ENCODE measurements at regions not wholly inside any gene's neighbourhood (a gene's known extent, or its start where the extent isn't known, plus 50 kb on each side); places are given as distances from the start of the nearest gene placed in this dataset.

DNA sequence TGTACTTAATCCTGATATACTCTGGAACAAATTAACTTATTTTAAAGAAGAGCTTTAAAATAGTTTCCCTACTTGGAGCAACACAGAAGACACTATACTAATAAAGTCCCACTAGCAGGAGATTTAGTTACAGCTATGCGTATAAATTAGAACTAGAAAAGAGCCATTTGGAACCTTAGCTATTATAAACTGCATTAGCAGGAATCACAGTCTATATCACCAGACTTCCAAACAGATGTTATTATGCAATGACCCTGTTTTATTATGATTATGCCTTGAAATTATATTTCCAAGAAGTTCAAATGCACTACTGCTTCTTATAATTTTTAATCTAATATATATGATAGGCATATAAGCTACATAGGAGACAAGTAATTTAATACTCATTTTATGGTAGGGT, 95.5 kb upstream of the WDR44 start:
- H3K14ac ChIP-seq (ENCODE audit: insufficient read length), result no peak overlapping the region
- H3K18ac ChIP-seq (ENCODE audit: extremely low read depth, low read length), result no peak overlapping the region
- no peak overlapping the region for H2BK5ac ChIP-seq (ENCODE audit: low read depth, low read length)
- H4K20me1 ChIP-seq (replicated peaks in 1 of 2; ENCODE audit: control insufficient read depth in 1 of 2, insufficient read depth in 2 of 2, low read length in 2 of 2), result no peaks in the 10 kb centered on the region
- FAIRE-seq (no peak), DNase-seq (ENCODE audit: low read depth in 1 of 2, low spot score in 2 of 2) (no peak)
- no peaks in the 10 kb centered on the region for H3K27me3 ChIP-seq (replicated peaks in 1 of 4; ENCODE audit: control insufficient read depth in 3 of 4, extremely low read depth in 1 of 4, insufficient read depth in 3 of 4, low read length in 3 of 4)
- no peak overlapping the region for H3K27ac ChIP-seq (ENCODE audit: low read depth, low read length)
- no peak overlapping the region for H3K23ac ChIP-seq (ENCODE audit: insufficient read length)
- H2AFZ ChIP-seq (ENCODE audit: low read length), result no peak overlapping the region
- no peaks in the 10 kb centered on the region for H3K79me2 ChIP-seq (ENCODE audit: control insufficient read depth in 1 of 2, insufficient read depth in 2 of 2, low read length in 2 of 2)
- no peak overlapping the region for H2BK12ac ChIP-seq (ENCODE audit: low read depth, low read length)
- no peak overlapping the region for H2BK20ac ChIP-seq (ENCODE audit: low read length)
- no peak overlapping the region for H3K56ac ChIP-seq (replicated peaks; ENCODE audit: insufficient read length, low read depth, low read length)
- ChIA-PET POLR2A (ENCODE audit: partially characterized antibody) (no interaction called here), CTCF (ENCODE audit: partially characterized antibody) (interaction anchor here (1.4 to 1.9 kb wide), 2 partner anchors 24 to 254 kb away, joined by 3 to 4 read pairs; no protein-coding TSS in a partner anchor)
- H3K9ac ChIP-seq (replicated peaks in 1 of 4; ENCODE audit: extremely low read depth in 1 of 4, low read depth in 3 of 4, low read length in 3 of 4), result no peak overlapping the region
- no peak overlapping the region for H4K8ac ChIP-seq (ENCODE audit: extremely low read depth, insufficient read depth, low read length)
- no peaks in the 10 kb centered on the region for H3K9me3 ChIP-seq (ENCODE audit: insufficient read depth in 2 of 2, low read depth in 1 of 2, low read length in 1 of 2)
- no peak overlapping the region for H4K91ac ChIP-seq (replicated peaks; ENCODE audit: insufficient read length, low read length)
- H2BK15ac ChIP-seq (ENCODE audit: low read length), result no peak overlapping the region
- WGBS, 2 experiments (ENCODE audit: extremely low coverage in 1 of 2, insufficient coverage in 1 of 2, insufficient read length in 1 of 2, insufficient replicate concordance in 2 of 2, low coverage in 1 of 2, low lambda C conversion rate in 2 of 2, missing lambda C conversion rate in 1 of 2), result 88% methylated on average over 1 of the region's 1 CpG; no CpG with 5 or more reads in 1 of the 2 experiments
- H3K4me3 ChIP-seq (ENCODE audit: extremely low read depth in 1 of 4, insufficient read depth in 2 of 4, low read depth in 3 of 4, low read length in 4 of 4), result no peak overlapping the region
- no peak overlapping the region for H3K4me2 ChIP-seq (ENCODE audit: insufficient read depth in 1 of 2, low read depth in 2 of 2, low read length in 2 of 2)
- H2BK120ac ChIP-seq (replicated peaks; ENCODE audit: low read depth, low read length), result no peak overlapping the region
- H3K36me3 ChIP-seq (ENCODE audit: control insufficient read depth in 2 of 4, insufficient read depth in 4 of 4, low read length in 3 of 4), result no peaks in the 10 kb centered on the region
- H2AK5ac ChIP-seq (ENCODE audit: low read depth, low read length), result no peak overlapping the region
- no peak overlapping the region for H3K4ac ChIP-seq (replicated peaks; ENCODE audit: insufficient read length, low read depth, low read length)
- H4K5ac ChIP-seq (ENCODE audit: insufficient read length, low read depth, low read length), result no peak overlapping the region
- no peaks in the 10 kb centered on the region for H3K23me2 ChIP-seq (ENCODE audit: low read depth, low read length)
- TF ChIP-seq USF2 (IDR thresholded peaks at IDR 0.05; ENCODE audit: low read length) (no peak), TAF1 (IDR thresholded peaks at IDR 0.05; ENCODE audit: low read depth, low read length) (no peak), HDAC2 (IDR thresholded peaks at IDR 0.05; ENCODE audit: borderline replicate concordance in 1 of 2, low read depth in 2 of 2, low read length in 2 of 2) (no peak), CEBPB (IDR thresholded peaks at IDR 0.05; ENCODE audit: low read depth, low read length) (no peak)
- H3K79me1 ChIP-seq (ENCODE audit: low read depth, low read length), result no peaks in the 10 kb centered on the region
- no peaks in the 10 kb centered on the region for H3K4me1 ChIP-seq (replicated peaks in 1 of 4; ENCODE audit: control insufficient read depth in 3 of 4, insufficient read depth in 4 of 4, low read length in 3 of 4)

Data from H1 (cell line).